GM21528 (cell line): ENCODE measurements at regions not wholly inside any gene's neighbourhood (a gene's known extent, or its start where the extent isn't known, plus 50 kb on each side); places are given as distances from the start of the nearest gene placed in this dataset.

Experiments
- ATAC-seq: cut with Tn5 transposase; IDR thresholded peaks from one replicate; pipeline ENCODE4 v1.9.1; 2021; ENCODE audit warnings: mild to moderate bottlenecking, moderate library complexity; ENCODE audit not compliant: unreplicated experiment, low FRiP score

- no peak for ATAC-seq
These were observed 685.6 kb upstream of the SALL3 start for GRCh38 chr18:78293940-78294541.

GRCh38 chr18:78295262-78295661 lies 684.4 kb upstream of the SALL3 start:
- ATAC-seq = no peak

- ATAC-seq = no peak
These were observed 683.5 kb upstream of the SALL3 start for GRCh38 chr18:78296166-78296565.

GRCh38 chr18:78297048-78297447 lies 682.6 kb upstream of the SALL3 start:
- ATAC-seq = no peak

GRCh38 chr18:78303519-78304191 lies 676.0 kb upstream of the SALL3 start:
- ATAC-seq = no peak

GRCh38 chr18:78304192-78305164 lies 675.1 kb upstream of the SALL3 start:
- ATAC-seq = no peak

GRCh38 chr18:78305789-78306188 lies 673.8 kb upstream of the SALL3 start:
- no peak for ATAC-seq

GRCh38 chr18:78309307-78309706 lies 670.3 kb upstream of the SALL3 start:
- ATAC-seq = no peak

GRCh38 chr18:78309924-78310323 lies 669.7 kb upstream of the SALL3 start:
- ATAC-seq = no peak

GRCh38 chr18:78319264-78319663 lies 660.4 kb upstream of the SALL3 start:
- ATAC-seq = no peak

GRCh38 chr18:78319961-78320360 lies 659.7 kb upstream of the SALL3 start:
- no peak for ATAC-seq

- no peak for ATAC-seq
These were observed 658.2 kb upstream of the SALL3 start for GRCh38 chr18:78321402-78321801.

GRCh38 chr18:78323453-78324197 lies 656.0 kb upstream of the SALL3 start:
- no peak for ATAC-seq

- no peak for ATAC-seq
These were observed 652.0 kb upstream of the SALL3 start for GRCh38 chr18:78327643-78328042.

- ATAC-seq = no peak
These were observed 648.9 kb upstream of the SALL3 start for GRCh38 chr18:78330766-78331165.

GRCh38 chr18:78352910-78353309 lies 626.7 kb upstream of the SALL3 start:
- ATAC-seq = no peak

- ATAC-seq = no peak
These were observed 617.4 kb upstream of the SALL3 start for GRCh38 chr18:78362198-78362597.

GRCh38 chr18:78363556-78364387 lies 615.8 kb upstream of the SALL3 start:
- no peak for ATAC-seq

GRCh38 chr18:78364388-78364960 lies 615.1 kb upstream of the SALL3 start:
- ATAC-seq = no peak
